UCSD-AML1 (cell line): ENCODE measurements at regions not wholly inside any gene's neighbourhood (a gene's known extent, or its start where the extent isn't known, plus 50 kb on each side); places are given as distances from the start of the nearest gene placed in this dataset.
"Not testable (repeated sequence)": the region's sequence is repeated elsewhere in the genome, so short reads cannot be mapped to it uniquely, and the experiment has no call there.

Source experiments
- DNase-seq: peaks from one replicate; lab custom pipeline; 2025; ENCODE audit not compliant: unreplicated experiment; lab: John Stamatoyannopoulos, UW

- DNase-seq = no peak
These were observed 226.1 kb upstream of the PIK3R1 start for GRCh38 chr5:67989456-67989855.

GRCh38 chr5:67986761-67987160, 228.8 kb upstream of the PIK3R1 start:
- no peak for DNase-seq

- DNase-seq = no peak
These were observed 229.7 kb upstream of the PIK3R1 start for GRCh38 chr5:67985686-67986387.

GRCh38 chr5:67984546-67984945, 231.0 kb upstream of the PIK3R1 start:
- no peak for DNase-seq

- no peak for DNase-seq
These were observed 232.1 kb upstream of the PIK3R1 start for GRCh38 chr5:67983251-67984110.

- DNase-seq = not testable (repeated sequence)
These were observed 233.4 kb upstream of the PIK3R1 start for GRCh38 chr5:67982160-67982559.

- DNase-seq = no peak
These were observed 237.4 kb upstream of the PIK3R1 start for GRCh38 chr5:67978171-67978570.

GRCh38 chr5:67976891-67977601, 238.5 kb upstream of the PIK3R1 start:
- peak; percentile 12 for DNase-seq

- no peak for DNase-seq
These were observed 239.4 kb upstream of the PIK3R1 start for GRCh38 chr5:67976181-67976580.

GRCh38 chr5:67974471-67974870, 241.1 kb upstream of the PIK3R1 start:
- DNase-seq = no peak

GRCh38 chr5:67974054-67974453, 241.5 kb upstream of the PIK3R1 start:
- no peak for DNase-seq

- DNase-seq = peak; percentile 17
These were observed 243.4 kb upstream of the PIK3R1 start for GRCh38 chr5:67971971-67972821.

GRCh38 chr5:67971223-67971830, 244.2 kb upstream of the PIK3R1 start:
- no peak for DNase-seq

GRCh38 chr5:67969631-67970030, 245.9 kb upstream of the PIK3R1 start:
- DNase-seq = no peak

- no peak for DNase-seq
These were observed 246.4 kb upstream of the PIK3R1 start for GRCh38 chr5:67969176-67969575.

- no peak for DNase-seq
These were observed 248.8 kb upstream of the PIK3R1 start for GRCh38 chr5:67966712-67967111.

GRCh38 chr5:67964619-67965018, 250.9 kb upstream of the PIK3R1 start:
- DNase-seq = no peak

- DNase-seq = no peak
These were observed 251.6 kb upstream of the PIK3R1 start for GRCh38 chr5:67963789-67964519.

GRCh38 chr5:67960939-67961338, 254.6 kb upstream of the PIK3R1 start:
- no peak for DNase-seq

- DNase-seq = no peak
These were observed 258.2 kb upstream of the PIK3R1 start for GRCh38 chr5:67957374-67957773.
